ENCODE measurements at regions not wholly inside any gene's neighbourhood (a gene's known extent, or its start where the extent isn't known, plus 50 kb on each side); places are given as distances from the start of the nearest gene placed in this dataset.

GRCh38 chr16:87176735-87177134, 140.5 kb downstream of the C16orf95 start:
- no peak for DNase-seq (ENCODE audit: extremely low read depth in 1 of 2, low read depth in 1 of 2)

GRCh38 chr16:87177673-87178072, 139.5 kb downstream of the C16orf95 start:
- DNase-seq (ENCODE audit: extremely low read depth in 1 of 2, low read depth in 1 of 2) = no peak

GRCh38 chr16:87178177-87178863, 138.9 kb downstream of the C16orf95 start:
- DNase-seq (ENCODE audit: extremely low read depth in 1 of 2, low read depth in 1 of 2) = no peak

GRCh38 chr16:87178977-87179376, 138.2 kb downstream of the C16orf95 start:
- DNase-seq (ENCODE audit: extremely low read depth in 1 of 2, low read depth in 1 of 2) = no peak

GRCh38 chr16:87180069-87180468, 137.1 kb downstream of the C16orf95 start:
- no peak for DNase-seq (ENCODE audit: extremely low read depth in 1 of 2, low read depth in 1 of 2)

- no peak for DNase-seq (ENCODE audit: extremely low read depth in 1 of 2, low read depth in 1 of 2)
Measured at GRCh38 chr16:87182759-87183158, 134.4 kb downstream of the C16orf95 start.

GRCh38 chr16:87183647-87184046, 133.5 kb downstream of the C16orf95 start:
- DNase-seq (ENCODE audit: extremely low read depth in 1 of 2, low read depth in 1 of 2) = no peak

GRCh38 chr16:87185308-87185707, 131.9 kb downstream of the C16orf95 start:
- DNase-seq (ENCODE audit: extremely low read depth in 1 of 2, low read depth in 1 of 2) = no peak

GRCh38 chr16:87185983-87186382, 131.2 kb downstream of the C16orf95 start:
- DNase-seq (ENCODE audit: extremely low read depth in 1 of 2, low read depth in 1 of 2) = no peak

- DNase-seq (ENCODE audit: extremely low read depth in 1 of 2, low read depth in 1 of 2) = no peak
Measured at GRCh38 chr16:87186446-87186845, 130.7 kb downstream of the C16orf95 start.

- DNase-seq (ENCODE audit: extremely low read depth in 1 of 2, low read depth in 1 of 2) = no peak
Measured at GRCh38 chr16:87186876-87187533, 130.2 kb downstream of the C16orf95 start.

- no peak for DNase-seq (ENCODE audit: extremely low read depth in 1 of 2, low read depth in 1 of 2)
Measured at GRCh38 chr16:87188104-87188503, 129.1 kb downstream of the C16orf95 start.

GRCh38 chr16:87189426-87189825, 127.8 kb downstream of the C16orf95 start:
- DNase-seq (ENCODE audit: extremely low read depth in 1 of 2, low read depth in 1 of 2) = no peak

- DNase-seq (ENCODE audit: extremely low read depth in 1 of 2, low read depth in 1 of 2) = no peak
Measured at GRCh38 chr16:87190288-87191230, 126.6 kb downstream of the C16orf95 start.

GRCh38 chr16:87192452-87193073, 124.6 kb downstream of the C16orf95 start:
- no peak for DNase-seq (ENCODE audit: extremely low read depth in 1 of 2, low read depth in 1 of 2)

GRCh38 chr16:87194172-87194571, 123.0 kb downstream of the C16orf95 start:
- DNase-seq (ENCODE audit: extremely low read depth in 1 of 2, low read depth in 1 of 2) = no peak

- no peak for DNase-seq (ENCODE audit: extremely low read depth in 1 of 2, low read depth in 1 of 2)
Measured at GRCh38 chr16:87195161-87195560, 122.0 kb downstream of the C16orf95 start.

- no peak for DNase-seq (ENCODE audit: extremely low read depth in 1 of 2, low read depth in 1 of 2)
Measured at GRCh38 chr16:87196231-87196630, 121.0 kb downstream of the C16orf95 start.

- no peak for DNase-seq (ENCODE audit: extremely low read depth in 1 of 2, low read depth in 1 of 2)
Measured at GRCh38 chr16:87196661-87197060, 120.5 kb downstream of the C16orf95 start.

GRCh38 chr16:87198328-87198832, 118.8 kb downstream of the C16orf95 start:
- no peak for DNase-seq (ENCODE audit: extremely low read depth in 1 of 2, low read depth in 1 of 2)

- DNase-seq (ENCODE audit: extremely low read depth in 1 of 2, low read depth in 1 of 2) = no peak
Measured at GRCh38 chr16:87198881-87199280, 118.3 kb downstream of the C16orf95 start.

All from stimulated activated CD8-positive, alpha-beta memory T cell treated with anti-CD3 and anti-CD28 coated beads, Interleukin-7, amount 100 ng/mL, for 48 hours (primary cell).